HG03025 (cell line): ENCODE measurements at regions not wholly inside any gene's neighbourhood (a gene's known extent, or its start where the extent isn't known, plus 50 kb on each side); places are given as distances from the start of the nearest gene placed in this dataset.
"Not testable (repeated sequence)": the region's sequence is repeated elsewhere in the genome, so short reads cannot be mapped to it uniquely, and the experiment has no call there.

Experiments
- ATAC-seq: cut with Tn5 transposase; IDR thresholded peaks from one replicate; pipeline ENCODE4 v1.9.1; 2021; ENCODE audit warnings: mild to moderate bottlenecking, moderate library complexity; ENCODE audit not compliant: unreplicated experiment, low FRiP score

GRCh38 chr1:224791362-224791941, 138.0 kb upstream of the DNAH14 start:
- no peak for ATAC-seq

- ATAC-seq, result no peak
These were observed 133.9 kb upstream of the DNAH14 start for GRCh38 chr1:224795591-224795990.

- ATAC-seq, result no peak
These were observed 130.4 kb upstream of the DNAH14 start for GRCh38 chr1:224799083-224799482.

GRCh38 chr1:224800486-224801119, 128.9 kb upstream of the DNAH14 start:
- ATAC-seq, result no peak

GRCh38 chr1:224801844-224802490, 127.5 kb upstream of the DNAH14 start:
- no peak for ATAC-seq

DNA sequence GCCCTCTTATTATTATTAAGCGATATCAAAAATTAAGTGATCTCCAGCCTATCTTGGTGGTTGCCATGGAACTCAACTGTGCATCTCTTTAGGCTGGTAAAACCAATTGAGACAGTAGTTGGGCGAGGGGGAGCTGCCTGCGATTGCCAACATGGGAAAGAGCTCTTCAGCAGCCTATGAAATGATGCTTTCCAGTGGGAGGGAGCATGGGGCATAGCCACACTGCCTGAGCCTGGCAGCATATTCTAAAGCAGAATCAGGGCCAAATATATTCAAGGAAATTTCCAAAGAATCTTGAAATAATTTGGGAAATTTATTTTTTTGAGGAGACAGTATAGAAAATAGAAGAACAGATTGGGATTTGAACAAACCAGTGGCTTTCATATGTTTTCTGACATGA, 126.9 kb upstream of the DNAH14 start:
- no peak for ATAC-seq

- no peak for ATAC-seq
These were observed 125.3 kb upstream of the DNAH14 start for GRCh38 chr1:224804220-224804619.

DNA sequence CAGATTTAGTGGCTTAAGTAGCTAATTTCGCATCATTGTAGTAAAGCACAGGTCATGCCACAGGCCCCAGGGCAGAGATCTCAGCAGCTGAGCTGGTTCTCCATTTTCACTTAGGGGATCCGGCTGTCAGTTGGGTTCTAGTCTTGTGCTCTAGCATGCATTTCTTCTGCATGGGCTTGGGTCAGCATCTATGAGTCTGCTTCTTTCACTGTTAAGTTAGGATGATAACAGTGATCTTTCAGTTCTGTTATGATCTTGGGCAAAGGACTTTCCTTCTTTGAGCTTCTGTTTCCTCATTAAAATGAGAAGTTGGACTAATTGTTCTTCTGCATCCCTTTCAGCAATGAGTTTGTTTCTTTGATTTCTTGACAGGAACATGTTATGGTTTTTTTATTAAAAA, 123.6 kb upstream of the DNAH14 start:
- ATAC-seq, result no peak

DNA sequence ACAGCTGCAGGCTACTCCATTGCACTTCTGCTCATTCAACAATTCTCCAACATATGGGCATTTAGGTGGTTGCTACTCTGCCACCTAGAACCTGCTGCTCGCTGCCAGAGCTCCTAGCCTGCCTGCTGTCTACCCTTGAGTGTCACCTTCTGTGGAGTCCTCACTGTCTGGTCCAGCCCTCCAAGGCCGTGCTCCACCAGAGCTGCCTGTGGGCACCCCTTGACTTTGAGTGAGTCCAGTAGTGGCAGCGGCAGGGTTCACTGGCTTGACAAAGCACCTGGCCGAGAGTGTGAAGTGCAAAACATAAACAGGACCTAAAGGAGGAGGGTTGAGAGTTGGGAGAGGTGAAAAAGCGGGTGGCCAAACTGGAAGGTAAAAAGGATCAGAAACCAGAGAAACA, 120.3 kb upstream of the DNAH14 start:
- ATAC-seq, result no peak

- no peak for ATAC-seq
These were observed 119.9 kb upstream of the DNAH14 start for GRCh38 chr1:224809613-224810012.

DNA sequence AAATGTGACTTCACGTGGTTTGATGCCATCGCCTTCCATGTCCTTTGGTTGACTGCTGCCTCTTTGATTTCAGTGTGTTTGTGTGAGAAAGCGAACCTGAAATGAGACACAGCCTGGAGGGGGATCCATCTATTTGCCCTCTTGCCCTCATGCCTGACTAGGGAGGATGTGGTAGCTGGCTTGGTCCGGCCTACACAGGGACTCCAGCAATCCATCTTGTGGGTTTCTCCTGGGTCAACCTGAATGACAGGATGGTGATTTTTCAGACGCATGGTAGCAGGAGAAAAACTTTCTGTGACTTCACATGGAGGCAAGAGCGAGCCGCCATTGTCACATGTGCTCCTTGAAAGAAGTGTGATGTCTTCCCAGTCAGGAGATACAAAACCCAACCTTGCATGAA, 117.9 kb upstream of the DNAH14 start:
- no peak for ATAC-seq

- no peak for ATAC-seq
These were observed 113.8 kb upstream of the DNAH14 start for GRCh38 chr1:224815647-224816046.

GRCh38 chr1:224816062-224816461, 113.4 kb upstream of the DNAH14 start:
- no peak for ATAC-seq

DNA sequence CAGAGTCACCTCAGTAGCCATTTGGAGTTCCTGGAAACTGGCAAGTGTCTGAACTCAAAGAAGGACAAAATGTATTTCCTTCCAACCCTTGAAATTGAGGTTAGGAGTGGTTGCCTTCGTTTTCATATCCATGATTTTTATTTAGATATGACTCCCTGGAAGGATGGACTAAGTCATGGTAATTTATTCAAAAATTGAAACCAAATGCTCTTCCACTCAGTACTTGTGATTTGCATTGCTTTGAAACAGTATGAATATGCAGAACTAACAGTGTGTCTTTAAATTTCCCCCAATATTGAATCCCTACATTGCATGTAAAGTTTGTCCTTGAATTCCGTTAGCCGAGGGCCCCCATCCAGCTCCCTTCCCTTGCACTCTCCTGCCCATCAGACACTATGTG, 112.1 kb upstream of the DNAH14 start:
- ATAC-seq, result no peak

DNA sequence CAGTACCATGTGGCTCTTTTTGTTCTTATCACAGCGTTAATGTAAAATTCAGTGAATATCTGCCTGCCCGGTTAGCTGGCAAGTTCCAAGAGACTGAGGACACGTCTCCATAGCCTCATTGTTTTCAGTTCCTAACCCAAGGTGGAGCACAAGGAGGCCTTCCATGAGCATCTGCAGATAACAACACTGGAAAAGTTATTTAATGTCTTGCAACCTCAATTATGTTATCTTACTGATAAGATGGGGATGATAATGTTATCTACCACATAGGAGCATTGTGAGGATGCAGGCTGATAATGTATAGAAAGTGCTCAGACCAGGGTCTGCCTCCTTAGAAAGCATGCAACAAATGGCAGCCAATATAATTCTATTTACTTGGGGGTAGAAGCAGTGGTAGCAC, 109.6 kb upstream of the DNAH14 start:
- no peak for ATAC-seq

DNA sequence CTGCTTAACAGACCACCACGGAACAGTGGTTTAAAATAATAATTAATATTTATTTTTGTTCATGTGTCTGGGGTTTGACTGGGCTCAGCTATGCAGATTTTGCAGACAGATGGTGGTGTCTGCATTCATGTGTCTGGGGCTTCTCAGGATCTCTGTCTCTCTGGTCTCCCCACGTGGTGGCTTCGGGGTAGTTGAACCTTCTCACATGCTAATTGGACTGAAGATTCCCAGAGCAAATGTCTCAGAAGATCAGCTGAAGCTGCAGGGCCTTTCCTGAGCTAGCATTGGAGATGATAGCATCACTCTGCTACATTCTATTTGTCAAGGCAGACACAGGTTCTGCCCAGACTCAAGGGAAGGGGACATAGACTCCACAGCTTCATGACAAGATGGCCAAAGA, 109.1 kb upstream of the DNAH14 start:
- no peak for ATAC-seq

GRCh38 chr1:224821751-224822150, 107.7 kb upstream of the DNAH14 start:
- not testable (repeated sequence) for ATAC-seq

DNA sequence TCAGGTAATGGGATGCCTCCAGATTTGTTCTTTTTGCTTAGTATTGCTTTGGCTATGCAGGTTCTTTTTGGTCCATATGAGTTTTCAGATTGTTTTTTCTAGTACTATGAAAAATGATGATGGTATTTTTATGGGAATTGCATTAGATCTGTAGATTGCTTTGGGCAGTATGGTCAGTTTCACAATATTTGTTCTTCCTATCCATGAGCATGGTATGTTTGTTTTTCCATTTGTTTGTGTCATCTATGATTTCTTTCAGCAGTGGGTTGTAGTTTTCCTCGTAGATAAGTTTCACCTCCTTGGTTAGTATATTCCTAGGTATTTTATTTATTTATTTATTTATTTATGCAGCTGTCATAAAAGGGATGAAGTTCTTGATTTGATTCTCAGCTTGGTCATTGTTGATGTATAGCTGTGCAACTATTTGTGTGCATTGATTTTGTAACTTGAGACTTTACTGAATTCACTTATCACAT, 103.9 kb upstream of the DNAH14 start:
- no peak for ATAC-seq

DNA sequence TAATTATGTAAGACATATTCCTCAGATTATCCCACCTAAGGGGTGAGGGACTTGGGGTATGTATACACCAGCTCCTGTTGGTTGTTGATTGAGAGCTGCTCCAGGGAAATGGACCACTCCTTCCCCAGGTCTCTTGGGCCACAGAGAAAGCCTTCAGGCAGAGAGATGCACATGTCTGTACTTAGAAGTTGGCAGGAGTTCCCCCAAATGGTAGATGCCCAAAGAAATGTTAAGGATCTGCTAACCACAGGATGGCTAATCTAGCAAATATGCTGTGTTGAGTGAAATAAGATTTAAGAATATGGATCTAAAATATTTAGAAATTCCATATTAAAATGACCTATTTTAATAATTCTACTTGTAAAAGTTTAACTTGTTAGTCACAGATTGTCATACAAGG, 100.8 kb upstream of the DNAH14 start:
- no peak for ATAC-seq

GRCh38 chr1:224831501-224831900, 98.0 kb upstream of the DNAH14 start:
- ATAC-seq, result no peak

GRCh38 chr1:224839648-224840300, 89.7 kb upstream of the DNAH14 start:
- not testable (repeated sequence) for ATAC-seq
